ENCODE measurements at regions not wholly inside any gene's neighbourhood (a gene's known extent, or its start where the extent isn't known, plus 50 kb on each side); places are given as distances from the start of the nearest gene placed in this dataset.

GRCh38 chr4:38511702-38512101, 152.3 kb upstream of the KLF3 start:
- Histone ChIP-seq H3K9me3 (ENCODE audit: severe bottlenecking) (no peaks in the 10 kb centered on the region), H3K4me3 (ENCODE audit: severe bottlenecking) (no peak overlapping the region), H3K27ac (ENCODE audit: poor library complexity, severe bottlenecking) (no peak overlapping the region), H3K27me3 (ENCODE audit: insufficient read depth, poor library complexity, severe bottlenecking) (no peaks in the 10 kb centered on the region), H3K36me3 (ENCODE audit: low read depth) (no peaks in the 10 kb centered on the region), H3K4me1 (ENCODE audit: insufficient read depth, poor library complexity, severe bottlenecking) (no peaks in the 10 kb centered on the region)
- TF ChIP-seq CTCF (IDR thresholded peaks at IDR 0.05; ENCODE audit: poor library complexity, severe bottlenecking): no peak
- no peak for ATAC-seq (ENCODE audit: low read depth)
- DNase-seq (ENCODE audit: low spot score): no peak

- no peak for TF ChIP-seq CTCF (IDR thresholded peaks at IDR 0.05; ENCODE audit: poor library complexity, severe bottlenecking)
Observed at GRCh38 chr4:38512840-38513239, 151.2 kb upstream of the KLF3 start.

GRCh38 chr4:38514465-38515146, 149.4 kb upstream of the KLF3 start:
- ATAC-seq (ENCODE audit: low read depth): no peak

More at GRCh38 chr4:38512840-38513239, 151.2 kb upstream of the KLF3 start:
- H3K27ac ChIP-seq (ENCODE audit: poor library complexity, severe bottlenecking): no peak overlapping the region
- DNase-seq (ENCODE audit: low spot score) (no peak), ATAC-seq (ENCODE audit: low read depth) (no peak)
- no peak overlapping the region for H3K4me3 ChIP-seq (ENCODE audit: severe bottlenecking)
- no peaks in the 10 kb centered on the region for H3K27me3 ChIP-seq (ENCODE audit: insufficient read depth, poor library complexity, severe bottlenecking)
- no peaks in the 10 kb centered on the region for H3K9me3 ChIP-seq (ENCODE audit: severe bottlenecking)
- no peaks in the 10 kb centered on the region for H3K4me1 ChIP-seq (ENCODE audit: insufficient read depth, poor library complexity, severe bottlenecking)
- no peaks in the 10 kb centered on the region for H3K36me3 ChIP-seq (ENCODE audit: low read depth)

GRCh38 chr4:38516190-38516589, 147.8 kb upstream of the KLF3 start:
- TF ChIP-seq CTCF (IDR thresholded peaks at IDR 0.05; ENCODE audit: poor library complexity, severe bottlenecking): no peak
- Histone ChIP-seq H3K4me3 (ENCODE audit: severe bottlenecking) (no peak overlapping the region), H3K27me3 (ENCODE audit: insufficient read depth, poor library complexity, severe bottlenecking) (no peaks in the 10 kb centered on the region), H3K36me3 (ENCODE audit: low read depth) (no peaks in the 10 kb centered on the region), H3K9me3 (ENCODE audit: severe bottlenecking) (no peaks in the 10 kb centered on the region), H3K4me1 (ENCODE audit: insufficient read depth, poor library complexity, severe bottlenecking) (no peaks in the 10 kb centered on the region), H3K27ac (ENCODE audit: poor library complexity, severe bottlenecking) (no peak overlapping the region)
- ATAC-seq (ENCODE audit: low read depth) (no peak), DNase-seq (ENCODE audit: low spot score) (no peak)

More at GRCh38 chr4:38514465-38515146, 149.4 kb upstream of the KLF3 start:
- no peak for TF ChIP-seq CTCF (IDR thresholded peaks at IDR 0.05; ENCODE audit: poor library complexity, severe bottlenecking)
- no peak overlapping the region for H3K27ac ChIP-seq (ENCODE audit: poor library complexity, severe bottlenecking)
- no peaks in the 10 kb centered on the region for H3K9me3 ChIP-seq (ENCODE audit: severe bottlenecking)
- H3K4me3 ChIP-seq (ENCODE audit: severe bottlenecking): no peak overlapping the region
- no peaks in the 10 kb centered on the region for H3K4me1 ChIP-seq (ENCODE audit: insufficient read depth, poor library complexity, severe bottlenecking)
- DNase-seq (ENCODE audit: low spot score): no peak
- H3K27me3 ChIP-seq (ENCODE audit: insufficient read depth, poor library complexity, severe bottlenecking): no peaks in the 10 kb centered on the region
- H3K36me3 ChIP-seq (ENCODE audit: low read depth): no peaks in the 10 kb centered on the region

- no peaks in the 10 kb centered on the region for H3K4me1 ChIP-seq (ENCODE audit: insufficient read depth, poor library complexity, severe bottlenecking)
- DNase-seq (ENCODE audit: low spot score): no peak
- H3K27ac ChIP-seq (ENCODE audit: poor library complexity, severe bottlenecking): no peak overlapping the region
- ATAC-seq (ENCODE audit: low read depth): no peak
- H3K4me3 ChIP-seq (ENCODE audit: severe bottlenecking): no peak overlapping the region
- no peaks in the 10 kb centered on the region for H3K27me3 ChIP-seq (ENCODE audit: insufficient read depth, poor library complexity, severe bottlenecking)
- no peaks in the 10 kb centered on the region for H3K36me3 ChIP-seq (ENCODE audit: low read depth)
- no peak for TF ChIP-seq CTCF (IDR thresholded peaks at IDR 0.05; ENCODE audit: poor library complexity, severe bottlenecking)
- no peaks in the 10 kb centered on the region for H3K9me3 ChIP-seq (ENCODE audit: severe bottlenecking)
Observed at GRCh38 chr4:38519666-38520065, 144.3 kb upstream of the KLF3 start.

All from RWPE2 (cell line).